GM12874 (cell line): ENCODE measurements at regions not wholly inside any gene's neighbourhood (a gene's known extent, or its start where the extent isn't known, plus 50 kb on each side); places are given as distances from the start of the nearest gene placed in this dataset.

Source experiments
- TF ChIP-seq, protein P1 (sequence below): IDR thresholded peaks from 2 replicates; pipeline ENCODE4 v1.5.1; 2011; ENCODE audit warnings: low read depth, mild to moderate bottlenecking, control low read depth, low read length, moderate library complexity; ENCODE audit not compliant: insufficient read depth

DNA sequence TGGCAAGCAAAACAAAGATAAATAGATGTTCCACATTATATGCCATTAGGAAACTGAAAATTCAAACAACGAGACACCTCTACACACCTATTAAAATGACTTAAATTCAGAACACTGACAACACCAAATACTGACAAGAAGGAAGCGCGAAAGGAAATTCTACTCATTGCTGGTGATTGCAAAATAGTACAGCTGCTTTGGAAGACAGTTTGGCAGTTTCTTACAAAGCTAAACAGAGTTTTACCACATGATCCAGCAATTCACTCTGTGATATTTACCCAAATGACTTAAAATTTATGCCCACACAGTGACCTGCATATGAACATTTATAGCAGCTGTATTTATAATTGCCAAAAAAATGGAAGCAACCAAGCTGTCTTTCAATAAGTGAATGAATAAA, 232.6 kb downstream of the CASP12 start:
- TF ChIP-seq, protein P1, sequence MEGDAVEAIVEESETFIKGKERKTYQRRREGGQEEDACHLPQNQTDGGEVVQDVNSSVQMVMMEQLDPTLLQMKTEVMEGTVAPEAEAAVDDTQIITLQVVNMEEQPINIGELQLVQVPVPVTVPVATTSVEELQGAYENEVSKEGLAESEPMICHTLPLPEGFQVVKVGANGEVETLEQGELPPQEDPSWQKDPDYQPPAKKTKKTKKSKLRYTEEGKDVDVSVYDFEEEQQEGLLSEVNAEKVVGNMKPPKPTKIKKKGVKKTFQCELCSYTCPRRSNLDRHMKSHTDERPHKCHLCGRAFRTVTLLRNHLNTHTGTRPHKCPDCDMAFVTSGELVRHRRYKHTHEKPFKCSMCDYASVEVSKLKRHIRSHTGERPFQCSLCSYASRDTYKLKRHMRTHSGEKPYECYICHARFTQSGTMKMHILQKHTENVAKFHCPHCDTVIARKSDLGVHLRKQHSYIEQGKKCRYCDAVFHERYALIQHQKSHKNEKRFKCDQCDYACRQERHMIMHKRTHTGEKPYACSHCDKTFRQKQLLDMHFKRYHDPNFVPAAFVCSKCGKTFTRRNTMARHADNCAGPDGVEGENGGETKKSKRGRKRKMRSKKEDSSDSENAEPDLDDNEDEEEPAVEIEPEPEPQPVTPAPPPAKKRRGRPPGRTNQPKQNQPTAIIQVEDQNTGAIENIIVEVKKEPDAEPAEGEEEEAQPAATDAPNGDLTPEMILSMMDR: no peak

DNA sequence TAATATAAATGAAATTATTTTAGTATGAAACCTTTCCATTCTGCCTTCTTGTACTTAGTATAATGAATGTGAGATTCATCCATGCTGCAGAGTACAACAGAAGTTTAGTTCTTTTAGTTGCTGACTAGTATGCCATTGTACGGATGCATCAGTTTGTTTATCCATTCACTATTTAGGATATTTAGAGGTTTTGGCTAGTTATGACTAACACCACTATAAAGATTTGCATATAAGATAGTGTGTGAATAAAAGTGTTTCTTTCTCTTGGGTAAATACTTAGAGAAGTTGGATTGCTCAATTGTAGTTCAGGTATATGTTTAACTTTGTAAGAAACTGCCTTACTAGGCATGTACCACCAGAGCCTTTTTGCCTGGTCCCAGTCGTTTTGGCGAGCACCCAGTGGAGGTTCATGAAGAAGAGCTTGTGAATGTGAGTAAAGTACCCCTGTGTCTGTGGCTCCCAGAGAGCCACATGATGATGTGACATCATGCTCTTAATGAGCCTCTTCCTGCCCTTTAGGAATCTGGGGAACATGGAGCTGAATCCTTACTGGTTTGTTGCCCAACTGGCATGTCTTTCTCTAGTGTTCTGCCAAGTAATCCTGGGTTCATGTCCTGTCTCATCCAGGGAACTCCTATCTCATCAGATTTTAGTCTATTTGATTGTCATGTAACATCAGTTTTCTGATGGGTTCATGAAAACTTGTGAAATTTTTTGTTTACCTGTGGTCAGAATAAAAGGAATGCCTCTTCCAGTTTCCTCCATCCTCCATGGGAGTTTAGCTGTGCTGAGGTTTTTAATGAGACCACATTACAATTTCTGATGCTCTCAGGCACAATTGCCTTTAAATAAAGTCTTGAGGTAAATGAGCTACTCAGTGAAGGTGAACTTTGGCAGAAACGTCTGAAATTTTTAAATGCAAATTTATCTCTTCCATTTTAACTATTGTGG, 234.8 kb downstream of the CASP12 start:
- TF ChIP-seq, protein P1: no peak

DNA sequence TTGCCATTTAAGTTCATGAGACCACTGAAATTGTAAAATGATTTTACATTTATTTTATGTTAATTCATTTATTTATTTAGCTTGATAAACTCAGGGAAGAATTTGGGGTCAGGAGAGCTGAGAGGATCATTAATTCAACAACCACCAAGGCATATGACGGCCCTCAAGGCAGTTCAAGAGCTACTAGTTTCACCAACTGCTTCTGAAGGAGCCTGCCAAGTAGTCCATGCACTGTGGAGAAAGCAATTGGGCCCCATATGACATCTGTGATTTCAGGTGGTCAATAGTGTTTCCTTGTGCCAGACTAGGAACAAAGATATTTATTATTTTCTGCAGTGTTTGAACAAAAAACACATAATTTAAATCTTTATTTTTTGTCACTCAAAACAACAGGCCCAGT, 236.4 kb downstream of the CASP12 start:
- TF ChIP-seq, protein P1: no peak

DNA sequence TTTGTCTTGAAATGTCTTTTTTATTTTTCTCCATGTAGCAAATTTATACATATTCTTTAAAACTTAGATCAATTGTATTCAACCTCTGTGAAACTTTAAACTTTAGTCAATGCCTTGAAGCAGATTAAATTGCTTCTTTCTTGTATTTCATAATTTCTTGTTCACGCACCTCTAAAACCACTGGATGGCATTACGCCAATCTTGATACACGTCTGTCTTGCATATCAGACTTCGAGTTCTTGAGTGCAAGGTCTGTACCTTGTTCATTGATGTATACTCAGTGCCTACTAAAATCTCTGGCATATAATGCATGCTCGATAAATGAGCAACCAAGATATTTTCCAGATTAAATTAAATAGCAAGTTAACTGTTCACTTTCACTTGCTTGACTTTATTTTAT, 236.8 kb downstream of the CASP12 start:
- TF ChIP-seq, protein P1: no peak

DNA sequence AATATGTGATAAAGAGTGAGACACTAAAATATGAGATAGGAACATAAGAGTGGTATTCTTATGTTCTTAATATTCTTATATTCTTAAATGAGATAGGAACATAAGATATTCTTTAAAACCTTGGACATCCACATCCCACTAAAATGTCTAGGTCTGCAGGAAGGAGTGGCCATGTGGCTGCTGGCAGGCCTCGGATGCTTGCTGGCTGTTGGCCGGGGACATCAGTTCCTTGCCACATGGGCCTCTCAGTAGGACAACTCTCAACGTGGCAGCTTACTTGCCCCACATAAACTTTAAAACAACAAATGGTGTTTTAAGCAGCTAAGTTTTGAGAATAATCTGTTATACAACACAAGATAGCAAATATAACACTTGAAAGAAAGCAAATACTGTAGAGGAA, 240.1 kb downstream of the CASP12 start:
- TF ChIP-seq, protein P1: no peak

DNA sequence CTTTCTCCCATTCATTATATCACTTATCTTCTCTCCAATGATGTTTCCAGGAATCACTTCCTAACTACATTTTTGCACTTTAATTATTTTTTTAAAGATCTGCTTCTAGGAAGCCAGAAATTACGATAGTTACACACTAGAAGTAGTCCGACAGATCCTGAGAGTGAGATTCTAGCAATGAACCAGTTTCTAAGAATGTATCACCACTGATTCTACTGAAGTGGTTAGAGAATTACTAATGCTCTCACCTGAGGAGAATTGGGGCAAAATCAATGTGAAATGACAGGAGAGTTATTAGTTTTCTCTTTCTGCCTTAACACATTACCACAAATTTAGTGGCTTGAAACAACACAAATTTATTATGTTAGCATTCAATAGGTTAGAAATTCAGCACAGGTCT, 241.2 kb downstream of the CASP12 start:
- TF ChIP-seq, protein P1: no peak

DNA sequence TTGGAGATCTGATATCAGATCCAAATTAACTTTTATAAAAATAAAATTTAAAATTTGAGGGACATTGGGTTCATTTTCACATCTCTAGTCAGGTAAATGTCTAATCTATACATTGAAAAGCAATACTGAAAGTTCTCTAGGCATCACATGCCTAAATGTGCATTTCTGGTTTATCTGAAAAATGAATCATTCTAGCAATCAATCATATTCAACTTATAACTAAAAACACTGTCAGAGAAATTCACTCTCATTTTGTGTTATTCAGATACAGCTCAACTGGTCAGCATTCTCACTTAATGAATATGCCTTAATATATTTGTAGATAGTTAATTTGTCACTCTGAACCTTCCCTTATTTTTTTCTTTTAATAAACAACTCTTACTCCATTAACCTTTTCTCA, 243.2 kb downstream of the CASP12 start:
- TF ChIP-seq, protein P1: no peak
